GM19239 (cell line): ENCODE measurements at regions not wholly inside any gene's neighbourhood (a gene's known extent, or its start where the extent isn't known, plus 50 kb on each side); places are given as distances from the start of the nearest gene placed in this dataset.

Source experiments
- DNase-seq: peaks from one replicate; pipeline ENCODE4 v3.0.0; 2011; ENCODE audit warnings: low spot score; ENCODE audit not compliant: insufficient read length
- FAIRE-seq: peaks from 2 replicates; lab custom pipeline; 2011; peaks lifted over from hg19 to GRCh38; lab: Jason Lieb, UNC

- FAIRE-seq, result no peak
- no peak for DNase-seq
These were observed 1330.6 kb downstream of the BRD1 start for GRCh38 chr22:48496987-48497650.

- no peak for DNase-seq
- no peak for FAIRE-seq
These were observed 1331.3 kb downstream of the BRD1 start for GRCh38 chr22:48496226-48496845.

- FAIRE-seq (no peak), DNase-seq (no peak)
These were observed 1332.0 kb downstream of the BRD1 start for GRCh38 chr22:48495751-48496080.

- DNase-seq (no peak), FAIRE-seq (no peak)
These were observed 1332.5 kb downstream of the BRD1 start for GRCh38 chr22:48494968-48495750.

- DNase-seq (no peak), FAIRE-seq (no peak)
These were observed 1333.3 kb downstream of the BRD1 start for GRCh38 chr22:48494256-48494967.

GRCh38 chr22:48493733-48494132, 1333.9 kb downstream of the BRD1 start:
- no peak for FAIRE-seq
- DNase-seq, result no peak

GRCh38 chr22:48492366-48493320, 1335.0 kb downstream of the BRD1 start:
- peak; percentile 86 for FAIRE-seq
- peak; percentile 89 for DNase-seq

- no peak for DNase-seq
These were observed 1336.2 kb downstream of the BRD1 start for GRCh38 chr22:48491451-48491941.

GRCh38 chr22:48490500-48491411, 1336.9 kb downstream of the BRD1 start:
- no peak for FAIRE-seq
- no peak for DNase-seq

More at GRCh38 chr22:48491451-48491941, 1336.2 kb downstream of the BRD1 start:
- no peak for FAIRE-seq

- DNase-seq (no peak), FAIRE-seq (no peak)
These were observed 1337.8 kb downstream of the BRD1 start for GRCh38 chr22:48489551-48490499.

- DNase-seq, result no peak
- no peak for FAIRE-seq
These were observed 1338.8 kb downstream of the BRD1 start for GRCh38 chr22:48488611-48489511.

GRCh38 chr22:48488149-48488551, 1339.5 kb downstream of the BRD1 start:
- DNase-seq (no peak), FAIRE-seq (no peak)

GRCh38 chr22:48486558-48486957, 1341.1 kb downstream of the BRD1 start:
- DNase-seq, result no peak
- no peak for FAIRE-seq

- no peak for DNase-seq
- FAIRE-seq, result no peak
These were observed 1341.5 kb downstream of the BRD1 start for GRCh38 chr22:48486134-48486532.

GRCh38 chr22:48485149-48486133, 1342.2 kb downstream of the BRD1 start:
- no peak for FAIRE-seq
- no peak for DNase-seq
